Lung (tissue), 11 donors: ENCODE measurements at regions not wholly inside any gene's neighbourhood (a gene's known extent, or its start where the extent isn't known, plus 50 kb on each side); places are given as distances from the start of the nearest gene placed in this dataset.

ENCODE experiments used
- ATAC-seq: fragments of 200-7000 bp; cut with Tn5 transposase; one replicate; pipeline ENCODE4 v1.9.1; 2020; ENCODE audit warnings: moderate number of reproducible peaks; ENCODE audit not compliant: insufficient read depth, low FRiP score
- DNase-seq, 3 donors: peaks; one replicate each; pipeline ENCODE4 v3.0.0-alpha.2; 2013 to 2017
- H3K27ac ChIP-seq, 2 donors: one replicate each; pipeline ENCODE4 v1.5.1; 2013; ENCODE audit warnings: mild to moderate bottlenecking in 2 of 2, moderate library complexity in 2 of 2, control low read depth in 1 of 2, inconsistent platforms in 1 of 2, low read depth in 1 of 2, low read length in 1 of 2
- H3K27me3 ChIP-seq, 3 donors: one replicate each; pipeline ENCODE4 v1.5.1; 2013; ENCODE audit warnings: low read length in 2 of 3; ENCODE audit not compliant: control insufficient read depth in 3 of 3, insufficient read depth in 3 of 3
- H3K36me3 ChIP-seq, 4 donors: one replicate each; pipeline ENCODE4 v1.5.1; 2013; ENCODE audit warnings: low read length in 4 of 4, mild to moderate bottlenecking in 1 of 4, moderate library complexity in 1 of 4; ENCODE audit not compliant: control insufficient read depth in 4 of 4, insufficient read depth in 4 of 4
- H3K4me1 ChIP-seq, 5 donors: one replicate each; pipeline ENCODE4 v1.5.1; 2013; ENCODE audit warnings: low read length in 5 of 5, mild to moderate bottlenecking in 2 of 5, moderate library complexity in 1 of 5; ENCODE audit not compliant: control insufficient read depth in 5 of 5, insufficient read depth in 5 of 5
- H3K4me3 ChIP-seq: one replicate; pipeline ENCODE4 v1.5.1; 2013; ENCODE audit warnings: mild to moderate bottlenecking, control low read depth, moderate library complexity
- H3K9ac ChIP-seq, 2 donors: one replicate each; pipeline ENCODE4 v1.5.1; 2013; ENCODE audit warnings: low read length in 2 of 2, control low read depth in 1 of 2; ENCODE audit not compliant: insufficient read depth in 1 of 2
- H3K9me3 ChIP-seq, 4 donors: one replicate each; pipeline ENCODE4 v1.5.1; 2013; ENCODE audit warnings: low read length in 3 of 4, mild to moderate bottlenecking in 1 of 4, moderate library complexity in 1 of 4; ENCODE audit not compliant: control insufficient read depth in 4 of 4, insufficient read depth in 3 of 4
- CTCF ChIP-seq: IDR thresholded peaks from 2 replicates; pipeline ENCODE4 v1.5.1; 2012; ENCODE audit warnings: mild to moderate bottlenecking; ENCODE audit errors: control extremely low read depth, extremely low read depth
- WGBS, 2 donors: extraction: QIAGEN DNeasy Blood & Tissue Kit; methylation state at CpG; one replicate each; pipeline ENCODE4 v1.1.7; 2013; 5-methylcytosine and 5-hydroxymethylcytosine counted together
- donor health status: control.
- donor health status: control.
- donor health status: Bipolar disorder and iron deficiency.
- donor health status: healthy.
- donor health status: DM: yes; HTN: yes; CAD: no.

DNA sequence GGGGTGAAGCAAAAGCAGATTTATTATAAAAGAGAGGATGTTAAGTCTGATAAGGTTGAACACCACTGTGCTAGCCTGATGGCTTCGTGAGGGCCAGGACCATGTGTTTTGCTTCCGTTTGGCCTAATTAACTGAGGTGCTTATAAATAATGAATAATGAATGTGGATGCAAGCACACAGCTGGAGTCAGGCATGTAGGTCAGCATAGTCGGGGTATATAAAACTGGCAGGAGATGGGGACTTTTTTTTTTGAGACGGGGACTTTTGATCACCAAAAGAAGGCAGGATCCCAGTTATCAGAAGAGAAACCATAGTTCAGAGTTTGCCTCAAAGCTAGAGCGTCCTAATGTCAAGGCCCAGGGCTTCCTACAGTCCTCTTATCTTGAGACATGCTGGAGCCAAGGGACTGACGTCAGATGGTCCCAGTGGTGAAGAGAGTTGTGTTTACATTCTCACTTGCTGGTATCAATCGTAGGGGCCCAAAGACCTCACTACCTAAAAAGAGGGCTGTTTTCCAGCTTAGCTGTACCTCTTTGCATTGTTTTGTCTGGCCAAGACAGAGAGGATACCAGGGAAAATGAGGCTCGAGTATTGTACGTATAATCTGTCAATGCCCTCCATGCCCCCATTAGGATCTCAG, 50.4 kb downstream of the RTL9 start:
- no peak overlapping the region for H3K9ac ChIP-seq
- TF ChIP-seq CTCF = no peak
- DNase-seq (no peak), ATAC-seq (no peak)
- no peaks in the 10 kb centered on the region for H3K36me3 ChIP-seq
- peaks cover 0 to 2% (median 0%) of the 10 kb centered on the region in 5 donors for H3K4me1 ChIP-seq
- H3K27me3 ChIP-seq = peaks cover 0 to 13% (median 2%) of the 10 kb centered on the region in 3 donors
- H3K9me3 ChIP-seq = no peaks in the 10 kb centered on the region
- no peak overlapping the region for H3K27ac ChIP-seq
- WGBS, 2 donors = 62 to 84% methylated on average over 9 of the region's 9 CpGs
- no peak overlapping the region for H3K4me3 ChIP-seq

- Histone ChIP-seq H3K4me3 (no peak overlapping the region), H3K27ac (no peak overlapping the region), H3K4me1 (peaks cover 0 to 2% (median 0%) of the 10 kb centered on the region in 5 donors), H3K27me3 (peaks cover 0 to 17% (median 2%) of the 10 kb centered on the region in 3 donors), H3K9me3 (no peaks in the 10 kb centered on the region), H3K9ac (no peak overlapping the region), H3K36me3 (no peaks in the 10 kb centered on the region)
- DNase-seq (no peak), ATAC-seq (no peak)
- WGBS, 2 donors = 52 to 63% methylated on average over 6 of the region's 6 CpGs
- TF ChIP-seq CTCF = no peak
Measured at GRCh38 chrX:110409925-110410324, 51.3 kb downstream of the RTL9 start.

DNA sequence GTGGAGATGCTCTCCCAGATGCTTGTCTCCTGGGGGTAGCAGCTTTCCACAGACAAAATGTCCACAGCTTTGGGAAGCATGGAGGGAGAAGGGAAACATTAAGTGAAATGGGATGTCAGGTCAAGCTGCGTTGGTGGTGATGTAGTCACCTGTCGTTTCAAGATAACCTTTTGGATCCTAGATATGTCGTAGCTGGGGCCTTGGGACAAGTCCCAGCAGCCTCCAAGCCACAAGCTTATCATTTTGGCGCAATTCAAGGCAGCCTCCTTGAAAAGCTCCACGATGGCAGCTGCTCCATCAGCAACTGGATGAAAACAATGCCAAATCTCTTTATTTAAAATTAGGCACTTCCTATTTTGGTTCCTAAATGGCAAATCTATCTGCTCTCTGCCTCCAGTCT, 52.0 kb downstream of the RTL9 start:
- Histone ChIP-seq H3K36me3 (no peaks in the 10 kb centered on the region), H3K9ac (no peak overlapping the region), H3K4me3 (no peak overlapping the region), H3K9me3 (no peaks in the 10 kb centered on the region), H3K27me3 (peaks cover 0 to 18% (median 2%) of the 10 kb centered on the region in 3 donors), H3K27ac (no peak overlapping the region), H3K4me1 (peaks cover 0 to 2% (median 0%) of the 10 kb centered on the region in 5 donors)
- TF ChIP-seq CTCF = no peak
- 63 to 80% methylated on average over 5 of the region's 5 CpGs for WGBS, 2 donors
- DNase-seq (no peak), ATAC-seq (no peak)
